ENCODE measurements at regions not wholly inside any gene's neighbourhood (a gene's known extent, or its start where the extent isn't known, plus 50 kb on each side); places are given as distances from the start of the nearest gene placed in this dataset.

DNA sequence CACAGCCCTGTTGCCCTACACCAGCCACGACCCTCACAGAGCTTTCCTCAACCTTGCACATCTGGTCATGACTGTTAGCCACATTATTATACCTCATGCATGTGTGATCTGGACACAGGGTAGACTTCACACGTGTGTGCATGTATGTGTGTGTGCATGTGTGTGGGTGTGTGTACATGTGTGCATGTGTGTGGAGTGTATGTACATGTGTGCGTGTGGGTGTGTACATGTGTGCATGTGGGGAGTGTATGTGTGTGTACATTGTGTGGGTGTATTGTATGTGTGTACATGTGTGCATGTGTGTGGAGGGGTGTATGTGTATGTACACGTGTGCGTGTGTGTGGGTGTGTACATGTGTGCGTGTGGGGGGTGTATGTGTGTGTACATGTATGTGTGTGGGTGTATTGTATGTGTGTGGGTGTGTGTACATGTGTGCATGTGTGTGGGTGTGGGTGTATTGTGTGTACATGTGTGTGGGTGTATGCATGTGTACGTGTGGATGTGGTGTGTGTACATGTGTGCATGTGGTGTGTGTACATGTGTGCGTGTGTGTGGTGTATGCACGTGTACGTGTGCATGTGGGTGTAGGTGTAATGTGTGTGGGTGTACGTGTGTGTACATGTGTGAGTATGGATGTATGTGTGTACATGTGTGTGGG lies 130.2 kb downstream of the C16orf95 start:
- DNase-seq (ENCODE audit: low spot score), result no peak
- no peak overlapping the region for H3K27ac ChIP-seq

DNA sequence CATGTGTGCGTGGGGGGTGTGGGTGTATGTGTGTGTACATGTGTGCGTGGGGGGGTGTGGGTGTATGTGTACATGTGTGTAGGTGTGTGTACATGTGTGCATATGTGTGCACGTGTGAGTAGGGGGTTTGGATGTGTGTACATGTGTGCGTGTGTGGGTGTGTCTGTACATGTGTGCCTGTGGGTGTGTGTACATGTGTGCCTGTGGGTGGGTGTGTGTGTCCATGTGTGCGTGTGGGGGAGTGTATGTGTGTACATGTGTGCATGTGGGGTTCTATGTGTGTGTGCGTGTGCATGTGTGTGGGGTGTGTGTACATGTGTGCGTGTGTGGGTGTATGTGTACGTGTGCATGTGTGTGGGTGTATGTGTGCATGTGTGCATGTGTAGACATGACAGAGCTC lies 129.1 kb downstream of the C16orf95 start:
- peaks cover 0 to 4% of the 10 kb centered on the region in 2 donors for H3K4me1 ChIP-seq (ENCODE audit: control insufficient read depth in 1 of 2, low read depth in 2 of 2)
- peaks cover 14% of the 10 kb centered on the region for H3K9me3 ChIP-seq
- ATAC-seq (ENCODE audit: insufficient number of reproducible peaks, low FRiP score, low read depth) (no peak), DNase-seq (ENCODE audit: low spot score) (no peak)
- H3K36me3 ChIP-seq, result no peaks in the 10 kb centered on the region
- TF ChIP-seq, protein P1, sequence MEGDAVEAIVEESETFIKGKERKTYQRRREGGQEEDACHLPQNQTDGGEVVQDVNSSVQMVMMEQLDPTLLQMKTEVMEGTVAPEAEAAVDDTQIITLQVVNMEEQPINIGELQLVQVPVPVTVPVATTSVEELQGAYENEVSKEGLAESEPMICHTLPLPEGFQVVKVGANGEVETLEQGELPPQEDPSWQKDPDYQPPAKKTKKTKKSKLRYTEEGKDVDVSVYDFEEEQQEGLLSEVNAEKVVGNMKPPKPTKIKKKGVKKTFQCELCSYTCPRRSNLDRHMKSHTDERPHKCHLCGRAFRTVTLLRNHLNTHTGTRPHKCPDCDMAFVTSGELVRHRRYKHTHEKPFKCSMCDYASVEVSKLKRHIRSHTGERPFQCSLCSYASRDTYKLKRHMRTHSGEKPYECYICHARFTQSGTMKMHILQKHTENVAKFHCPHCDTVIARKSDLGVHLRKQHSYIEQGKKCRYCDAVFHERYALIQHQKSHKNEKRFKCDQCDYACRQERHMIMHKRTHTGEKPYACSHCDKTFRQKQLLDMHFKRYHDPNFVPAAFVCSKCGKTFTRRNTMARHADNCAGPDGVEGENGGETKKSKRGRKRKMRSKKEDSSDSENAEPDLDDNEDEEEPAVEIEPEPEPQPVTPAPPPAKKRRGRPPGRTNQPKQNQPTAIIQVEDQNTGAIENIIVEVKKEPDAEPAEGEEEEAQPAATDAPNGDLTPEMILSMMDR (IDR thresholded peaks at IDR 0.05), result no peak
- no peak overlapping the region for H3K4me3 ChIP-seq
- no peak overlapping the region for H3K27ac ChIP-seq
- no peaks in the 10 kb centered on the region for H3K27me3 ChIP-seq (replicated peaks; ENCODE audit: insufficient read depth)

More for the DNA sequence above, 130.2 kb downstream of the C16orf95 start:
- no peak for ATAC-seq (ENCODE audit: insufficient number of reproducible peaks, low FRiP score, low read depth)
- Histone ChIP-seq H3K4me1 (ENCODE audit: control insufficient read depth in 1 of 2, low read depth in 2 of 2) (peaks cover 0 to 4% of the 10 kb centered on the region in 2 donors), H3K36me3 (no peaks in the 10 kb centered on the region), H3K27me3 (replicated peaks; ENCODE audit: insufficient read depth) (no peaks in the 10 kb centered on the region), H3K4me3 (no peak overlapping the region), H3K9me3 (peaks cover 14% of the 10 kb centered on the region)
- TF ChIP-seq, protein P1 (IDR thresholded peaks at IDR 0.05), result no peak

DNA sequence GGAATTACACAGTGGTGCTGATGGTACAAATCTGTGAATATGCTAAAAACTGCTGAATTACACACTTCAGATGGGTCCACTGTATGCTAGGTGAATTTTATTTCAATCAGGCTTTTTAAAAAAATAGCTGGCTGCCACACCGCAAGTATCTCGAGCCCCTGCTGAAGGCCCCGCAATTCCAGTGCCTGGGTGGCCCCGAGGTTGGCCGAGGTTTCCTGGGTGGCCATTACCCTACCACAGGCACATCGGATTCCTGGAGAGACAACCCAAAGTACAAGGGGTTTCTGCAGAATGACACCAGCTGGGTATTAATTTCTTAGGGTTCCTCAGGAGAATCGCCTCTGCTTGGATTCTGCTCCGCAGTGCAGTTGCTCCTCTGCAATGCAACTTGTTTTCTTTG lies 127.8 kb downstream of the C16orf95 start:
- no peak for ATAC-seq (ENCODE audit: insufficient number of reproducible peaks, low FRiP score, low read depth)
- Histone ChIP-seq H3K4me1 (ENCODE audit: control insufficient read depth in 1 of 2, low read depth in 2 of 2) (peaks cover 0 to 4% of the 10 kb centered on the region in 2 donors), H3K36me3 (no peaks in the 10 kb centered on the region), H3K27me3 (replicated peaks; ENCODE audit: insufficient read depth) (no peaks in the 10 kb centered on the region), H3K4me3 (no peak overlapping the region), H3K9me3 (peaks cover 14% of the 10 kb centered on the region), H3K27ac (no peak overlapping the region)
- no peak for DNase-seq (ENCODE audit: low spot score)
- TF ChIP-seq, protein P1 (IDR thresholded peaks at IDR 0.05), result no peak

DNA sequence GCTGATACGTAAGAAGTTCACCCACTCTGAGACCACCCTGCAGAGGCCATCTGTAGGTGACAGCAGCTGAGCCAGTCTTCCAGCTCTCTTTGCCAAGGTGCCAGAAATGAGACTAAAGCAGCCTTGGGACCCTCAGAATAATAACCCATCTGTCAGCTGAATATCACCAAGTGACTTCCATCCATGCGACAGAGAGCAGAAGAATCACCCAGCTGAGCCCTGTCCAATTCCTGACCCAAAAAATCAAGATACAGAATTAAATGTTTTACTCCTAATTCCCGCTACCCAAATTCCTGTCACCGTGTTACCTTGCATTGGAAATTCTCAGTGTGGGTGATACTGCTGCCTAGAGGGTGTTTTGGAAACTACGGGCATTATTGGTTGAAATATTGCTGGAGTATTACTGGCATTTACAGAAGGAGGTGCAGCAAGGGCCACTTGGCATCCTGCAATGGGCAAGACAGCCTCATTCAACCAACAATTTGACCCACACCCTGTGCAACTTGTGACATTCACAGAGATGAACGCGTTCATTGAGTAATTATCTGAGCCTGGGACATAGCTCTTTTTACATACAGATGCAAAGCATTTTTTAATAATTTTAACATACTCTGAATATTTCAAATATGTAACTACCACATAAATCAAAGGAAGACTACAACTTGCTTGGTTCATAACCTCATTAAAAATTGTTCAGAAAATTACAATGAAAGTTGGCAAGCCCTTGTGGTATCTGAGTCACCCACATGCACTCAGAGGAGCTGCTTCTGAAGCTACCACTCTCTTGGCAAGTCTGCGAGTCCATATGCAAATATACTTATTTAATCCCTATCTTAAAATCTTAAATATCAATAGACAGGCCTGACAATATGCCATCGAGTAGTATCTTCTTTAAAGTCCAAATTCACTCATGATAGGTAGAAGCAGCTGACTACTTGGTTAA lies 126.6 kb downstream of the C16orf95 start:
- DNase-seq (ENCODE audit: low spot score), result no peak

More for the DNA sequence above, 126.6 kb downstream of the C16orf95 start:
- H3K4me1 ChIP-seq (ENCODE audit: control insufficient read depth in 1 of 2, low read depth in 2 of 2), result no peaks in the 10 kb centered on the region
- ATAC-seq (ENCODE audit: insufficient number of reproducible peaks, low FRiP score, low read depth), result no peak
- no peaks in the 10 kb centered on the region for H3K36me3 ChIP-seq
- no peak overlapping the region for H3K27ac ChIP-seq
- no peaks in the 10 kb centered on the region for H3K27me3 ChIP-seq (replicated peaks; ENCODE audit: insufficient read depth)
- TF ChIP-seq, protein P1 (IDR thresholded peaks at IDR 0.05), result no peak
- peaks cover 14% of the 10 kb centered on the region for H3K9me3 ChIP-seq
- H3K4me3 ChIP-seq, result no peak overlapping the region

Measured in thoracic aorta (tissue), 2 donors.